ENCODE measurements at regions not wholly inside any gene's neighbourhood (a gene's known extent, or its start where the extent isn't known, plus 50 kb on each side); places are given as distances from the start of the nearest gene placed in this dataset.

DNA sequence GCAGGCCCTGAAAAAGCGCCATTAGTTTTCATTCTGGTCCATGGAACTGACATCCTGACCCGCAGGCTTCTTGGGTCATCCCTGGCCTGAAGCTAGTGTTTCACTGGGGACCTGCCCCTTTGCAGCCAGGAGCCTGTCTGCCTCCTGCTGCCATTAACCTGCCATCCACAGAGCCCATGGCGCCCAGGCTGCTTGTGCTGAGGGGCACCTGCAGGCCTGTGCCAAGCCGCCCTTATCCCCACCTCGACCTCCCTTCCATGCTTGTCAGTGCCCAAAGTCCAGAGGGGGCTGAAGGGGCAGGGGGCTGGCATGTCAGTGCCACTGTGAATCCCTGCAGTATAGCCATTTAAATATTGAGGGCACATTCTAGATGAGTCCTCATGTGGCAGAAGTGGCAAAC lies 207.6 kb upstream of the USP25 start:
- no peak for TF ChIP-seq CREB1 (IDR thresholded peaks at IDR 0.05; ENCODE audit: low read depth)
- TF ChIP-seq RAD21 (IDR thresholded peaks at IDR 0.05; ENCODE audit: insufficient read depth, low read depth, low read length) = no peak
- no peak for TF ChIP-seq NFIC (IDR thresholded peaks at IDR 0.05; ENCODE audit: low read depth, low read length)
